ENCODE measurements at regions not wholly inside any gene's neighbourhood (a gene's known extent, or its start where the extent isn't known, plus 50 kb on each side); places are given as distances from the start of the nearest gene placed in this dataset.
"Not testable (repeated sequence)": the region's sequence is repeated elsewhere in the genome, so short reads cannot be mapped to it uniquely, and the experiment has no call there.

DNA sequence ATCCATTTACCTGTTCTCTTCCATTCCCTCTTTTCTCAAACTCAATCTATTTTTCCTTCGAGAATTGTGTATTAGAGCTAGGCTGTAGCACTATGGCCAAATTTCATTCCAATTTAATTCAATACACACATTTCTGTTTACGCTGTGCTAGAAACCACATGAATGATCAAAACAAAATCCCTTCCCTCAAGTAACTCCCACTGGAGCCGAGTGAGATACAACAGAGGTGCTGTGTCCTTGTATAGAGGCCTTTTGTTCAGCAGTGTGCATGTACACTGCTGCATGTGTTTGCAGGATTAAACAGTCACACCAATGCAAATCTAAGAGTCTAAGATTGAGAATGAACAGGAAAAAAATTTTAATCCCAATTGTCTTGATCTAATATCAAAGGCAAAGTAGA, 734.2 kb downstream of the RAPGEF2 start:
- DNase-seq: no peak

DNA sequence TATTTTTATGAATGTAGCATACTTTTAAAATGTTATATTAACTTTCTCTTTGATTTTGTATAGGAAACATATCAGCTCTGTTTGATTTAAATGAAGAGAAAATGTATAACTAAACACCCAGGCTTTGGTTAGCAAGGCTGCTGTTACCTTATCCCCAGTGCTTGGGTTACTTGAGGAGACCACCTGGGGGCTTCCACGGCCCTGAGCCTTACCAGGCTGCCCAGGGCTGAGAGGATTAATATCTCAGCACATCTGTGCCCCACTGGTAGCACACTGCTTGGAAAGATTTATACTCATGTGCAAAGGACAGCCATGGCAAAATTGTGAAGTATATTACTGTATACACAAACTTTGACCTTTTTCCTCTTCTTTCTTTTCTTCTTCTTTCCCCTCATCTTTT, 752.9 kb downstream of the RAPGEF2 start:
- DNase-seq: no peak

DNA sequence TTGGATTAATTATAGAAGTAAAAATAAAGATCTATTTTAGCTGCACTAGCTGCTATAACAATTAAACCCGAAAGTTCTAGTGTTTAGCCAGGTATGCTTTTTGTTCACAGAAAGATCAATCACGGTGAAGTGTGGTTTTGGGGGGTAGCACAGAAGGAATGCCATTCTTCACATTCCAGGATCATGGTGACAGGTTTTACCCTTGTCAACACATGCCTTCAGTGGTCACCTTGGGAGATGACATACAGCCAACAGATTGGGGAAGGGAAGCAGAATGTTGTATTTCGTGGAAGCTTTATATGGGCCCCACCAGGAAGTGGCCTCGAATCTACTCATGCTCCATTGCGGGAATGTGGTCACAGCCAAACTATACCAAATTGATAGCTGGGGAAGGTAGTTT, 753.6 kb downstream of the RAPGEF2 start:
- DNase-seq: no peak

DNA sequence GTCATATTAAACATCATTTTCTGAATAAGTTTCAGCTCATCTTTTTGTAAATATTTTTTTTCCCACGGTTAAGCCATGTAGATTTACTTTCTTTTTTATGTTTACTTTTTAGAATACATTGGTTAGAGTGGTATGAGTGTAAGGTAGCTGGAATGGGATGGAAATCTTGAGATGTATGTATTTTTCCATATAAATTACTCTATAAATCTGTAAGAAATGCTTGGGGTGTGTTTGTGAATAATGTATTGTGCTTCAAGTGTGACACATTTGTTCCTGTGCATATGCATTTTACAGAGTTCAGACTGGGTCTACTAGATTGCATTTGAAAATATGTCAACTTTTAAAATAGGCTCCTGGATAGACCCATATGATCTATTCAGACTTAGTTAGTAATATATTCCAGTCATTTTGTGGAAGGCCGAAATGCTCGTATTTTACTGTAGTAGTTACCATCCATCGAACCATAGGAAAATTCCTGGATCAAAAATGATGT, 756.8 kb downstream of the RAPGEF2 start:
- no peak for DNase-seq

DNA sequence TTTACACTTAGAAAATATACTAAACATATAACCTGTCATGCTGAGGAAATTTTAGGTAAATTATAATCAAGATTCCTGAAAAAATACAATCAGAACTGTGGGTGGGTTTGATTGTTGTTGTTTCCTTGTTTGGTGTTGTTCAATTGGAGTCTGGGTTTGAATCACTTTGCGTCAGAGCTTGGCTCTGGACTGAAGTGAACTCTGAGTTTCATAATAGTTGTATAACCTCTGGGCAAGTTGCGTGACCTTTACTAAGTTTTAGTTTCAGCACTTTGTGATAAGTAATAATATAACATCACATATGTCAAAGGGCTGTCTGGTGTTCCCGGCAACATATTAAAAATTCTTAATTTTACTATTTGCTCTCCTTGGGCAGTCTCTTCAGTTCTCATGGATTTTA, 758.1 kb downstream of the RAPGEF2 start:
- DNase-seq: no peak

DNA sequence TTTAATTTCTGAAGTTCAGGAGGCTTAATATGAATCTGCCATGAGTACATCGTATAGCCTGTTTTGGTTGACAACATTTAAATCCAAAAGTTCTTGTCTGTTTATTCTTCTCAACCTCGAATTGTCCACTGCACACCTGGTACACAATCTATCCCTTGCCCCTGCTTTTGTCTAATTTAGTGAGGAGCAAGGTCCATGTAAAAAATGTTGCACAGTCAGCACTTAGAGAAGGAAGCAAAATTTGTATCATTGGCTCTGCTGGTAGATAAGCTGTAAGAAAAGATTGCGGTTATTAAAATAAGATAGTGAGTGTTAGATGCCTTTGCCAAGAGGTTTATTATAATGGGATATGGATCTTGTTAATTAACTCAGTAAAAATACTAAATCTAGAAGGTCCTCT, 761.5 kb downstream of the RAPGEF2 start:
- DNase-seq: no peak

DNA sequence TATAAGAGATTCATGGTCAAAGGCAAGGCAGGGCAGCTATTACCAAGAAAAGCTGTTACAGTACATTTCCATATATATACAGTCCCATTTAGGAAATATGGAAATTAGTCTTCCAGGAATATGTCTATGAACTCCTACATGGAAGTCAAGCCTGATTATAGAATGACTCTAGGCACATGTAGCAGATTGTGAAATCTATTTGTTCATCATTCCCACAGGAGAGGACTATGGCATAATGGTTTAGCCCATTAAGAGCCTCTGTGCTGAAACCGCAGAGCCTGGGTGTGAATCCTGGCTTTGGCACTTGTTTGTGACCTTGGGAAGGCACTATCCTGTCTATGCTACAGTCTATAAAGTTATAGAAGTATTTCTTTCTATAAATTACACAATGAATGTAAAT, 764.8 kb downstream of the RAPGEF2 start:
- DNase-seq: no peak

DNA sequence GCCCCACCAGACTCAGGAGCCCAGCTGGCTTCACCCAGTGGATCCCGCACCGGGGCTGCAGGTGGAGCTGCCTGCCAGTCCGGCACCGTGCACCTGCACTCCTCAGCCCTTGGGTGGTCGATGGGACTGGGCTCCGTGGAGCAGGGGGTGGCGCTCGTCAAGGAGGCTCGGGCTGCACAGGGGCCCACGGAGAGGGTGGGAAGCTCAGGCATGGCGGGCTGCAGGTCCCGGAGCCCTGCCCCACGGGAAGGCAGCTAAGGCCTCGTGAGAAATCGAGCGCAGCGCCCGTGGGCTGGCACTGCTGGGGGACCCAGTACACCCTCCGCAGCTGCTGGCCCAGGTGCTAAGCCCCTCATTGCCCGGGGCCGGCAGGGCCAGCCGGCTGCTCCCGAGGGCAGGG, 766.1 kb downstream of the RAPGEF2 start:
- not testable (repeated sequence) for DNase-seq

DNA sequence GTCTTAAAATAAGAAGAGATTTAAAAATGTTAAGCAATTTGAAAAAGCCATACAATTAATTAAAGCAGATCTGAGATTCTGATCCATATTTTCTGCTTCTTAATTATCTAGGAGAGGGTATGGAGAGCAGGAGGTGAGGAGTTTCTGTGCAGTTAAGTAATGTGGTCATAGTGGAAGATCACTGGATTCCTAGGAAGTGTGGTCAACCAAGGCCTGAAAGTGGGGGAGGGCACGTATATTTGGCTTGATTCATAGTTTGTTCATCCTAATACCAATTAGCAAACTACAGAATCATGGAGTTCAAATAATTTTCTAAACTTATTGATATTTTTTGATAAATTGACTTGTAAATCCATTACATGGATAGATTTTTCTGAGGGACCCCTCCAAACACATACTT, 768.3 kb downstream of the RAPGEF2 start:
- DNase-seq: no peak

DNA sequence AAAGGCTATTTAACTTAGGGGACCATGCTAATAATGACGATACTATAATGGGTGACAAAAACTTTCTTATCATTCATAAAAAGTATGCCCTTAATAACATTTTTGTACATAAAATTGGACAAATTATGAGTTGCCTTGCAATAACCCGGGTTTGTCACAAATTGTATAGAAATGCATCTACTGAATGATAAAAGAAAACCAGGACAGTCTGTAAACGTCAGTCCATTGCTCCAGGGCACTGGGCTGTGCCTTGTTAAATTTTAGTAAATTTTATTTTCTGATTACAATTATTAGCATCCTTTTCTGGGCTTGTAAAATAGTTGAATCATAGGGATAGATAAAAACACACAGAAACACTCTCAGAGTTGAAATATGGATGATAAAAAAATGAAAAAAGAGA, 778.3 kb downstream of the RAPGEF2 start:
- DNase-seq: no peak

DNA sequence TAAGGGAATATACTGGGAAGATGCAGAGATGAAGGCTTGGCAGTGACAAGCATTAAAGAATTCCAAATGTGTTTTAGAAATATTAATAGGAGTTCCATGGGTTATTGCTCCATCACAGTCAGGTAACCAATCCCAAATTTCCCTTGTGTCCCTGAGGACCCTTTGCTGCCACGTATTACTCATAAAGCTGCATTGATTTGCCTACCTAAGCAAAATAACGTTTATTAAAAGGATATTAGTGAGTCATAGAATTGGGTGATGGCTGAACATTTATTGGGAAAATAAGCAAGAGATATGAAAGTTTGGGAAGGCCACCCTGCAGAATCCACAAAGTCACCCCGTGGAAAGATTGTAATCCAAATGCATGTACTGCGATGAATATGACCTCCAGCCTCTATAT, 782.1 kb downstream of the RAPGEF2 start:
- DNase-seq: no peak

DNA sequence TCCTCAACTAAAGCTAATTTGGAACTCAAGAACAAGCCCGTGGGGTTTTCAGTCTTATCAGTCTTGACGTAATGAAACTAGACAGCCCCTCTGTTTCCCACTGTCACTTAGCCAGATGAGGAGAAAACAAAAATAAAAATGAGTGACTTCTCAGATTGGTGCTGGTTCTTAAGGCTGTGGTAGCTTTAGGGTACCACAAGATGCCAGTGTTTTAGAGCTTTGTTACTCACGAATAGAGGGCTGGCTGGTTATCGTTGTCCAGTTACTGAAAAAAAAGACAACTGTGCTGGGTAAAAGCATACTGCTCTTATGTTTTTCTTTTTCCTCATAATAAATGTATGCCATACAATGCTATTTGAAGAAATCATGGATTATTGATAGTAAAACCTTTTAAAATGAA, 796.7 kb downstream of the RAPGEF2 start:
- no peak for DNase-seq

DNA sequence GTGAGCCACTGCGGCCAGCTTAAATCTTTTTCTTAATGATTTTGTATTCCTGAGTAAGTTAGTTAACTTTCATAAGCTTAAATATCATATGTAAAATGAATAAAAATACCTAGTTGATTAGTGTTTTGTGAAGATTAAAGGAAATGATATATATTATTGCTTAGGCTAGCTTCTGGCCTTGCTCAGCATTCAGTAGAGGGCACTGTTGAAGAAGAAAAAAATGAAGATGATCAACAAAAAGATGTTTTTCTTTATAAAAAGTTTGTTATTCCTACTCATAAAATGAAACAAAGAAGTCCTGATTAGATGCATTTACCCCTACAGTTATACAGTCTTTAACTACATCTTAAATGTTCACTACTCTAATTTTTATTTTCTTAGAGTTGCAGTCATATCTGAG, 797.7 kb downstream of the RAPGEF2 start:
- DNase-seq: no peak

DNA sequence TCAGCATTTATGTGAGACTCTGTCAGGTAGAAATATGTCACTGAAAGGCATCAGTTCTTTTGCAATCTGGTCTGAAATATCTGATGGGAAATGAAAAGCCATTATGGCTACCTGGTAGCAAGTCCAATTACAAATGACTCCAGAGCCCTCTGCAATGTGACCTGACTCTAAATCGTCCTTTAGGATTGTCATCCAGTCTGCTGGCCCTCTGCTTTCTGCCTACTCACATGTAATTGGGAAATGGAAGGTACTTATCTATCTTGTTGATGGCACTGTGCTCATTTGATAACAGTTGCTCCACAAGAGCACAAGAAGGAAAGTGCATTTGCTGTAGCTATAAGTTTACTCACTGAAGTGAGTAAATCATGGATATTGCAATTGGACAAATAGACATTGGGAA, 799.8 kb downstream of the RAPGEF2 start:
- no peak for DNase-seq

DNA sequence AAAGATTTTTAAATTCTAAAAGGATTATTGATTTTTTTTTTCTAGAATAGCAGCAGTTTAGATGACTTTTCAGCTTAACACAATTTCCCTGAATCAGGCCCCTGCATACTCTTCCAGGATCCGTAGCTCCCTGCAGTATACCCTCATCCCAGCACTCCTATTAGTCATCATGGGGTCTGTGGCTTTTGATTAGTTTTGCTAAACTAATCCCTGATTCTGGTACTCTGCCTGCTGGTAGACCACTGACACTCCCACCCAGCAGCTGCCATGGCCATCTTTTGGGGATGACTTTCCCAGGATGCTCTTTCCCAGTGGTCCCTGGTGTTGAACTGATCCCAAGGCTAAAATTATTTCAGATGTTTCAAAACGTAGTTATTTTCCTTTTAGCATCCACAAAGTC, 802.0 kb downstream of the RAPGEF2 start:
- no peak for DNase-seq

DNA sequence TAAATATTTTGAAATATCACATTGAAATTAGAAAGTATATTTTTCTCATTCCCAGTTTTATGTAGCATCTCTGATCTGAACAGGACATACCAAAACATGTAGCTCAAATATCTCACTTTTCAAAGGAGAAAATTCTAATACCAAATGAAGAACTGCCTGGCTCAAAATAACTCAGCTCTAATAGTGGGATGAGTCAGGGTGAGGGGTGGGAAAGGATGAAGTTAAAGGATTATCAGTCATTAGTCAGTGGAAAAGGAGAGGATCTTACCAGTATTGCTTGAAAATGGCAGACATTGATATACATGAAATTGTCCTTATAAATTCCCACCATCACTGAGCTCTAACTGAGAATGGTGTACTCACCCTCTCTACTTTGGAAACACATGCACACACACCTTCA, 803.2 kb downstream of the RAPGEF2 start:
- DNase-seq: no peak

DNA sequence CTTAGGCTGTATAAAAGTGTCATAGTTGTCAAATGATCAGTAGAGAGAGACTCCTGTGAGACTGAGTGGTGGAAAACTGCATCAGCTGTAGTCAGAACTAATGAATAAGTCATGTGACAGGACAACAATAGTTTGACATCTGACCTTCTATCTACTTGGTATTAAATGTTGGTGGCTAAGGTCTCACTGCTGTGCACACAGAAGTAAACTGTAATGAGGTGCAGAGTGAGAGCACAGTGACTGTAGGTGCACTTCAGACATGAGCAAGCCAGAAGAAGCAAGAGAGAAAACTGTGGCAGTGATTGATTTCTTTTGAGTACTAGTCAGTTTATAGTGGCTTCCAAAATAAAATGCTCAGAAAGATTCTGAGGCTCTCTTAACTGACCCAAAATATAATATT, 803.6 kb downstream of the RAPGEF2 start:
- DNase-seq: no peak

DNA sequence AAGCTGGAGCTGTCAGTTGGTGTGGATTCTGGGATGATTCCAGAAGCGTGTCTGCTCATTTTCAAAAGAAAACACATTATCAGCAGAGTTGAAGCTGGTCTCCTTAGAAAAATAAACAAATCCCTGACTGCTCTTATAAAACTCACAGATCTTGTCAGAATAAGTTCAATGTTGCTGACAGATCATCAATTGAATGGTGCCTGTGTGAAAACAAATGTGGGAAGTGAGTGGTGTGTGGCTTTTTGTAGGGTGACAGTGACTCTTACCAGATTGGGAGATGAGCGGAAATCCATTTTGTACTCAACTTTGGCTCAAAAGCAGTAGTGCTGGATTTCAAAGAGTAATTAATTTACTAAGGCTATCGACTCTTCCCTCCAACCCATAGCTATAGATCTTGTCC, 807.8 kb downstream of the RAPGEF2 start:
- no peak for DNase-seq

DNA sequence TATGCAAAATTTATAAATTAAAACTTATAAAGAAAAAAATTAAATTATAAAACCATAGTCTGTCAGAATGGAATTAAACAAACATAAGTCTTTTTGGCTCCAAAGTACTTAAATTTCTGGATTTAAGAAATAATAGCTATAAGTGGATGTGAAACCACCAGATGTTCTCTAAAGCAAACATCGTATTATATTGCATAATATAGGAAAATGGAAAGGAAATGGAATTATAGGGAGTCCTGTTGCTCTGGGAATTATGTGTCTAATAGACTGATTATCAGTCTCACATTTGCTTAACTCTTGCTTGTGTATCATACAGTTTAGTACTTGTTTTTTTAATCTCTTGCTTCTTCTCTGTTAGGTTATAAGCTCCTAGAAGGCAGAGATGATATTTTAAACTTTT, 819.2 kb downstream of the RAPGEF2 start:
- no peak for DNase-seq

DNA sequence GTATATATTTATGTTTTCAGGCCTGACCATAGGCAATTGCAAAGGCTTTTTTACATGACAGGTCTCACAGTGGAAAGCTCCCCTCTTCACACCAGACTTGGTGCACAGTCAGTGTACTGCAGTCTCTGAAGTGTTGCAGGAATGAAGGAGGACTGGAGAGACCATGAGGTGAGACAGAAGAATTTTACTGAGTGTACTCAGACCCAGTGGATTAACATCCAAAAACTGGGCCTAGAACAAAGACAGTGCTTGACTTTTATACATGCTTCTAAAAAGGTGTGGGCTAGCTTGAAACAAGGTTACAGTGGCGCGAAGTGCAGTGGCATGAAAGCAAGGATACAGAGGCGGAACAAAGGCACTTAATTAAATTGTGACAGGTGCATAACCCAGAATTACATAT, 822.9 kb downstream of the RAPGEF2 start:
- DNase-seq: no peak

DNA sequence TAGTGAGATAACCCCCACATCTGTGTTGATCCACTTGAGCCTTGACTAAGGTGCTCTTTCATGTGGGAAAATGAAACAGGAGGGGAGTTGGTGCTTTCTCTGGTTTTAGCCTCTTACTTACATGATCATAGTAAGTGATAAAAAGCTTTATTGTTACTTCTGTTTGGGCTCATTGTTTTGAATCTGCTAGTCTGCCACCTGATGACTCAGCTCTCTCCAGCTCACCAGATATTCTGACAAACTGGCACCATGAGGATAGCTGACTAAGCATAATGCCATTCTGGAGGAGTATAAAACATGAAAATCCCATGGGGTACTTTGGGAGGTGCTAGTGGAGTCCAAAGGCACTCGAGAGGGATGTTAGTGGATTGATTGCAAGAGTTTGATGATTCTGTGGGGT, 824.0 kb downstream of the RAPGEF2 start:
- no peak for DNase-seq

DNA sequence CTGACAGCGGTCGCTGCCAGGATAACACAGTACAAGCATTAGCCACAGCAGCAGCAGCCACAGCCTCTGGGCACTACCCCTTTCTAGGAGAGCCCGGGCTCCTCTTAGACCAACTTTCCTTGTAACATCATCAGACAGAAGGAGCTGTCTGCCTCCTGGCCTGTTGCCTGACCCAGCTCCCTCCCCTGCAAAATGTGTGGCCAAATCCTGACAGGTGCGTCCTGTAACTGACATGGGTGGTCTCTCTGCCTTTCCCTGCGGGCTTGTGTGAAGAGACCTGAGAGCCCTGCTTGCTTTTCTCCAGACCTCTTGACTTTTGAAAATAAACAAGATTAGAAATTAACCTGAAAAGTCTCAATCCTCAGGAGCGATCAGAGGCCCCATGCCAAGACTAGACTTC, 824.9 kb downstream of the RAPGEF2 start:
- no peak for DNase-seq

DNA sequence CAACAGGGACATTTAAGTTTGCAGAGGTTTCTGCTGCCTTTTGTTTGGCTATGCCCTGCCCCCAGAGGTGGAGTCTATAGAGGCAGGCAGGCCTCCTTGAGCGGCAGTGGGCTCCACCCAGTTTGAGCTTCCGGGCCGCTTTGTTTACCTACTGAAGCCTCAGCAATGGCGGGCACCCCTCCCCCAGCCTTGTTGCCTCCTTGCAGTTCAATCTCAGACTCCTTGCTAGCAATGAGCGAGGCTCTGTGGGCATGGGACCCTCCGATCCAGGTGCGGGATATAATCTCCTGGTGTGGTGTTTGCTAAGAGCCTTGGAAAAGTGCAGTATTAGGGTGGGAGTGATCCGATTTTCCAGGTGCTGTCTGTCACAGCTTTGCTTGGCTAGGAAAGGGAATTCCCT, 831.7 kb downstream of the RAPGEF2 start:
- DNase-seq: not testable (repeated sequence)

DNA sequence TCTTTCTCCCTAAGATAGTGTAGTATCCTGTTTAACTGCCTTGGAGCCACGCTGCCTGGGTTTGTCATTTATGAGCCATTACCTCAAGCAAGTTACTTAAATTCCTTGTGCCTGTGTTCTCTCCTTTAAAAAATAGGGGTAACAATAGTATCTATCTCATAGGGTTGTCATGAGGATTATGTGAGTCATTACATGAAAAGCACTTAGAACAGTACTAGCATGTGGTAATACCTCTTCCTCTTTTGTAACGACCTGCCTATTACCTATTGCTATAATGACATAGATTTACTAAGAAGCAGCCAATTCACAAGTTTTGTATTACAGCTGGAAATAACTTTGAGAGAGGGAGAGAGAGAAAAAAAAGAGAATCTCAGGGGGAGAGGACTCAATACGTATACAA, 834.7 kb downstream of the RAPGEF2 start:
- no peak for DNase-seq

DNA sequence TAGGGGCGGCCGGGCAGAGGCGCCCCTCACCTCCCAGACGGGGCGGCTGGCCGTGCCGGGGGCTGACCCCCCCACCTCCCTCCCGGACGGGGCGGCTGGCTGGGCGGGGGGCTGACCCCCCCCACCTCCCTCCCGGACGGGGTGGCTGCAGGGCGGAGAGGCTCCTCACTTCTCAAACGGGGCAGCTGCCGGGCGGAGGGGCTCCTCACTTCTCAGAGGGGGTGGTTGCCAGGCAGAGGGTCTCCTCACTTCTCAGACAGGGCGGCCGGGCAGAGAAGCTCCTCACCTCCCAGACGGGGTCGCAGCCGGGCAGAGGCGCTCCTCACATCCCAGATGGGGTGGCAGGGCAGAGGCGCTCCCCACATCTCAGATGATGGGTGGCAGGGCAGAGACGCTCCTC, 836.8 kb downstream of the RAPGEF2 start:
- DNase-seq: not testable (repeated sequence)

All from renal pelvis (tissue), 1 donor.